ENCODE measurements at regions not wholly inside any gene's neighbourhood (a gene's known extent, or its start where the extent isn't known, plus 50 kb on each side); places are given as distances from the start of the nearest gene placed in this dataset.

GRCh38 chr2:147541314-147541713, 303.5 kb upstream of the ACVR2A start:
- no peak overlapping the region for H3K4me3 Mint-ChIP-seq
- no peaks in the 10 kb centered on the region for H3K27me3 Mint-ChIP-seq
- H3K9me3 Mint-ChIP-seq, result peaks cover 6% of the 10 kb centered on the region
- no peak overlapping the region for H3K27ac Mint-ChIP-seq
- DNase-seq, result no peak
- H3K4me1 Mint-ChIP-seq, result peaks cover 7% of the 10 kb centered on the region
- H3K36me3 Mint-ChIP-seq (ENCODE audit: low read depth), result no peaks in the 10 kb centered on the region
- intact Hi-C loops (cut with micrococcal nuclease), result no loop called here

GRCh38 chr2:147538821-147539220, 306.0 kb upstream of the ACVR2A start:
- Mint-ChIP-seq H3K27me3 (peaks cover 2% of the 10 kb centered on the region), H3K4me1 (peaks cover 2% of the 10 kb centered on the region), H3K27ac (no peak overlapping the region), H3K9me3 (peaks cover 9% of the 10 kb centered on the region), H3K36me3 (ENCODE audit: low read depth) (no peaks in the 10 kb centered on the region), H3K4me3 (no peak overlapping the region)
- DNase-seq, result no peak
- intact Hi-C loops (cut with micrococcal nuclease), result no loop called here

- DNase-seq, result no peak
- Mint-ChIP-seq H3K4me3 (no peak overlapping the region), H3K36me3 (ENCODE audit: low read depth) (no peaks in the 10 kb centered on the region), H3K27me3 (peaks cover 2% of the 10 kb centered on the region), H3K27ac (no peak overlapping the region), H3K4me1 (peaks cover 2% of the 10 kb centered on the region), H3K9me3 (peaks cover 6% of the 10 kb centered on the region)
- intact Hi-C loops (cut with micrococcal nuclease), result no loop called here
Observed at GRCh38 chr2:147538088-147538487, 306.7 kb upstream of the ACVR2A start.

- H3K27ac Mint-ChIP-seq, result no peak overlapping the region
- DNase-seq, result no peak
- H3K9me3 Mint-ChIP-seq, result peaks cover 3% of the 10 kb centered on the region
- H3K4me3 Mint-ChIP-seq, result no peak overlapping the region
- intact Hi-C loops (cut with micrococcal nuclease), result no loop called here
- H3K36me3 Mint-ChIP-seq (ENCODE audit: low read depth), result peaks cover 2% of the 10 kb centered on the region
- H3K27me3 Mint-ChIP-seq, result peaks cover 2% of the 10 kb centered on the region
- H3K4me1 Mint-ChIP-seq, result peaks cover 3% of the 10 kb centered on the region
Observed at GRCh38 chr2:147531269-147531668, 313.6 kb upstream of the ACVR2A start.

- Mint-ChIP-seq H3K9me3 (no peaks in the 10 kb centered on the region), H3K27ac (no peak overlapping the region), H3K36me3 (ENCODE audit: low read depth) (peaks cover 2% of the 10 kb centered on the region), H3K4me1 (peaks cover 15% of the 10 kb centered on the region), H3K27me3 (no peaks in the 10 kb centered on the region), H3K4me3 (no peak overlapping the region)
- intact Hi-C loops (cut with micrococcal nuclease), result no loop called here
- DNase-seq, result no peak
Observed at GRCh38 chr2:147530033-147530432, 314.8 kb upstream of the ACVR2A start.

- Mint-ChIP-seq H3K9me3 (peaks cover 9% of the 10 kb centered on the region), H3K36me3 (ENCODE audit: low read depth) (peaks cover 2% of the 10 kb centered on the region), H3K27me3 (no peaks in the 10 kb centered on the region), H3K27ac (no peak overlapping the region), H3K4me3 (no peak overlapping the region), H3K4me1 (peaks cover 16% of the 10 kb centered on the region)
- DNase-seq, result no peak
- intact Hi-C loops (cut with micrococcal nuclease), result no loop called here
Observed at GRCh38 chr2:147525819-147526489, 318.9 kb upstream of the ACVR2A start.

- intact Hi-C loops (cut with micrococcal nuclease), result no loop called here
- H3K27ac Mint-ChIP-seq, result no peak overlapping the region
- H3K4me1 Mint-ChIP-seq, result peaks cover 20% of the 10 kb centered on the region
- no peaks in the 10 kb centered on the region for H3K36me3 Mint-ChIP-seq (ENCODE audit: low read depth)
- peaks cover 9% of the 10 kb centered on the region for H3K9me3 Mint-ChIP-seq
- no peak overlapping the region for H3K4me3 Mint-ChIP-seq
- DNase-seq, result no peak
- no peaks in the 10 kb centered on the region for H3K27me3 Mint-ChIP-seq
Observed at GRCh38 chr2:147524912-147525311, 319.9 kb upstream of the ACVR2A start.

- intact Hi-C loops (cut with micrococcal nuclease), result no loop called here
- no peak for DNase-seq
- H3K36me3 Mint-ChIP-seq (ENCODE audit: low read depth), result no peaks in the 10 kb centered on the region
- H3K4me1 Mint-ChIP-seq, result peaks cover 20% of the 10 kb centered on the region
- no peak overlapping the region for H3K4me3 Mint-ChIP-seq
- H3K27me3 Mint-ChIP-seq, result no peaks in the 10 kb centered on the region
- H3K27ac Mint-ChIP-seq, result no peak overlapping the region
- peaks cover 13% of the 10 kb centered on the region for H3K9me3 Mint-ChIP-seq
Observed at GRCh38 chr2:147523415-147523814, 321.4 kb upstream of the ACVR2A start.

GRCh38 chr2:147521936-147522335, 322.9 kb upstream of the ACVR2A start:
- no peak overlapping the region for H3K27ac Mint-ChIP-seq
- no peak for DNase-seq
- H3K9me3 Mint-ChIP-seq, result peaks cover 19% of the 10 kb centered on the region
- H3K27me3 Mint-ChIP-seq, result no peaks in the 10 kb centered on the region
- no peak overlapping the region for H3K4me3 Mint-ChIP-seq
- intact Hi-C loops (cut with micrococcal nuclease), result no loop called here
- H3K36me3 Mint-ChIP-seq (ENCODE audit: low read depth), result peaks cover 1% of the 10 kb centered on the region
- peaks cover 20% of the 10 kb centered on the region for H3K4me1 Mint-ChIP-seq

- H3K27me3 Mint-ChIP-seq, result no peaks in the 10 kb centered on the region
- peaks cover 19% of the 10 kb centered on the region for H3K9me3 Mint-ChIP-seq
- H3K36me3 Mint-ChIP-seq (ENCODE audit: low read depth), result peaks cover 3% of the 10 kb centered on the region
- intact Hi-C loops (cut with micrococcal nuclease), result no loop called here
- H3K4me3 Mint-ChIP-seq, result no peak overlapping the region
- peaks cover 12% of the 10 kb centered on the region for H3K4me1 Mint-ChIP-seq
- H3K27ac Mint-ChIP-seq, result no peak overlapping the region
- no peak for DNase-seq
Observed at GRCh38 chr2:147520817-147521216, 324.0 kb upstream of the ACVR2A start.

- peaks cover 3% of the 10 kb centered on the region for H3K36me3 Mint-ChIP-seq (ENCODE audit: low read depth)
- peaks cover 3% of the 10 kb centered on the region for H3K4me1 Mint-ChIP-seq
- no peak overlapping the region for H3K27ac Mint-ChIP-seq
- intact Hi-C loops (cut with micrococcal nuclease), result no loop called here
- peaks cover 15% of the 10 kb centered on the region for H3K9me3 Mint-ChIP-seq
- DNase-seq, result no peak
- no peak overlapping the region for H3K4me3 Mint-ChIP-seq
- H3K27me3 Mint-ChIP-seq, result no peaks in the 10 kb centered on the region
Observed at GRCh38 chr2:147519178-147519577, 325.7 kb upstream of the ACVR2A start.

- no peak for DNase-seq
- Mint-ChIP-seq H3K27ac (no peak overlapping the region), H3K36me3 (ENCODE audit: low read depth) (peaks cover 3% of the 10 kb centered on the region), H3K4me1 (peaks cover 15% of the 10 kb centered on the region), H3K9me3 (peaks cover 15% of the 10 kb centered on the region), H3K27me3 (peaks cover 3% of the 10 kb centered on the region), H3K4me3 (no peak overlapping the region)
- intact Hi-C loops (cut with micrococcal nuclease), result no loop called here
Observed at GRCh38 chr2:147515213-147515612, 329.6 kb upstream of the ACVR2A start.

- intact Hi-C loops (cut with micrococcal nuclease), result no loop called here
- H3K36me3 Mint-ChIP-seq (ENCODE audit: low read depth), result peaks cover 1% of the 10 kb centered on the region
- DNase-seq, result no peak
- peaks cover 3% of the 10 kb centered on the region for H3K27me3 Mint-ChIP-seq
- peaks cover 15% of the 10 kb centered on the region for H3K4me1 Mint-ChIP-seq
- H3K27ac Mint-ChIP-seq, result no peak overlapping the region
- peaks cover 5% of the 10 kb centered on the region for H3K9me3 Mint-ChIP-seq
- no peak overlapping the region for H3K4me3 Mint-ChIP-seq
Observed at GRCh38 chr2:147512206-147512605, 332.6 kb upstream of the ACVR2A start.

GRCh38 chr2:147511491-147511948, 333.3 kb upstream of the ACVR2A start:
- peaks cover 5% of the 10 kb centered on the region for H3K9me3 Mint-ChIP-seq
- no peak overlapping the region for H3K4me3 Mint-ChIP-seq
- no peak overlapping the region for H3K27ac Mint-ChIP-seq
- H3K27me3 Mint-ChIP-seq, result peaks cover 3% of the 10 kb centered on the region
- DNase-seq, result peak; percentile 64
- intact Hi-C loops (cut with micrococcal nuclease), result no loop called here
- peaks cover 15% of the 10 kb centered on the region for H3K4me1 Mint-ChIP-seq
- H3K36me3 Mint-ChIP-seq (ENCODE audit: low read depth), result peaks cover 1% of the 10 kb centered on the region

- H3K9me3 Mint-ChIP-seq, result peaks cover 8% of the 10 kb centered on the region
- H3K27me3 Mint-ChIP-seq, result peaks cover 3% of the 10 kb centered on the region
- intact Hi-C loops (cut with micrococcal nuclease), result no loop called here
- DNase-seq, result no peak
- H3K27ac Mint-ChIP-seq, result no peak overlapping the region
- H3K4me1 Mint-ChIP-seq, result peaks cover 15% of the 10 kb centered on the region
- no peaks in the 10 kb centered on the region for H3K36me3 Mint-ChIP-seq (ENCODE audit: low read depth)
- no peak overlapping the region for H3K4me3 Mint-ChIP-seq
Observed at GRCh38 chr2:147509821-147510220, 335.0 kb upstream of the ACVR2A start.
